Kidney (tissue), 13 donors: ENCODE measurements at regions not wholly inside any gene's neighbourhood (a gene's known extent, or its start where the extent isn't known, plus 50 kb on each side); places are given as distances from the start of the nearest gene placed in this dataset.

Source experiments
- DNase-seq, 5 donors: peaks; one replicate each; pipeline ENCODE4 v3.0.0-alpha.2; 2013 to 2020
- FAIRE-seq: peaks from 2 replicates; lab custom pipeline; 2012; peaks lifted over from hg19 to GRCh38; lab: Jason Lieb, UNC
- H3K27ac ChIP-seq, 2 donors: one replicate each; pipeline ENCODE4 v1.7.0; 2013; ENCODE audit warnings: low read depth in 2 of 2, low read length in 2 of 2, inconsistent platforms in 1 of 2
- H3K27me3 ChIP-seq: one replicate; pipeline ENCODE4 v1.7.1; 2013; ENCODE audit warnings: low read length, inconsistent platforms; ENCODE audit not compliant: control insufficient read depth, insufficient read depth
- H3K36me3 ChIP-seq, 3 donors: one replicate each; pipeline versions ENCODE4 v1.7.0 to v1.7.1; 2013; ENCODE audit warnings: low read length in 3 of 3, control low read depth in 1 of 3, inconsistent platforms in 1 of 3; ENCODE audit not compliant: insufficient read depth in 3 of 3, control insufficient read depth in 2 of 3
- H3K4me1 ChIP-seq, 3 donors: one replicate each; pipeline versions ENCODE4 v1.7.0 to v1.7.1; 2013; ENCODE audit warnings: low read length in 3 of 3, inconsistent platforms in 1 of 3, low read depth in 1 of 3; ENCODE audit not compliant: control insufficient read depth in 2 of 3, insufficient read depth in 2 of 3
- H3K4me3 ChIP-seq, 3 donors: one replicate each; pipeline versions ENCODE4 v1.7.0 to v1.8.1; 2013; ENCODE audit warnings: low read length in 3 of 3, control low read depth in 1 of 3, inconsistent platforms in 1 of 3
- H3K9ac ChIP-seq, 3 donors: one replicate each; pipeline versions ENCODE4 v1.7.0 to v1.7.1; 2013; ENCODE audit warnings: low read length in 3 of 3, control low read depth in 1 of 3, inconsistent platforms in 1 of 3
- H3K9me3 ChIP-seq, 3 donors: one replicate each; pipeline versions ENCODE4 v1.7.0 to v1.7.1; 2013; ENCODE audit warnings: low read length in 3 of 3, control low read depth in 1 of 3, inconsistent platforms in 1 of 3; ENCODE audit not compliant: control insufficient read depth in 2 of 3, insufficient read depth in 1 of 3
- CTCF ChIP-seq: IDR thresholded peaks from 3 replicates; pipeline ENCODE4 v1.5.1; 2012; ENCODE audit warnings: mild to moderate bottlenecking, moderate library complexity, borderline replicate concordance; ENCODE audit not compliant: insufficient read depth; ENCODE audit errors: extremely low read depth
- intact Hi-C: fragments of 100-400 bp; cut with DNase I; formaldehyde crosslinking; loops from one replicate; pipeline ENCODE4 v1.11.1; 2022
- donor health status: control.
- donor health status: control.
- donor health status: control.
- donor health status: control.
- donor health status: control.
- donor health status: DM: yes; HTN: yes; CAD: no.
- donor health status: Normal renal cell carcinoma (clear cell type).

DNA sequence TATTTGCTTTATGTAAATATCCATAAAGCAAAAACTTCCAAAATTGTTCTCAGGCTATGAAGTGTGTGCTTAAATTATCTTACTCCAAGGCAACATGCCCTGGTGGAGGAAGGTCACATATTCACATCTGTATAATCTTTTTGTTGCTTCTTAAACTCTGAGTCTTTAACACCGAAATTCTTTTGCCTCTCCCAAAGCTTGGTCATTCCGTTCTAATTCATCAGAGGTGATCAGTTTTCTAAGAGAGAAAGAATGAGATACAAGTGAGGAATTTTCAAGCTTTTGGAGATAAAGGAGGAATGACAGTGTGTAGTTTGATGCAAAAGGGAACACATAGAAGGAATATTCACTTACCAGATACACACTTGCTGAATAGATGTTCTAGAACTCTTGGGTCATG lies 561.7 kb downstream of the LTN1 start:
- intact Hi-C loops = no loop called here
- no peak overlapping the region for H3K4me3 ChIP-seq
- TF ChIP-seq CTCF = no peak
- FAIRE-seq = no peak
- H3K36me3 ChIP-seq = no peaks in the 10 kb centered on the region
- H3K9ac ChIP-seq = no peak overlapping the region
- no peak overlapping the region for H3K27ac ChIP-seq
- no peaks in the 10 kb centered on the region for H3K4me1 ChIP-seq
- peaks cover 0 to 2% (median 0%) of the 10 kb centered on the region in 3 donors for H3K9me3 ChIP-seq
- DNase-seq = no peak
- H3K27me3 ChIP-seq = no peaks in the 10 kb centered on the region

DNA sequence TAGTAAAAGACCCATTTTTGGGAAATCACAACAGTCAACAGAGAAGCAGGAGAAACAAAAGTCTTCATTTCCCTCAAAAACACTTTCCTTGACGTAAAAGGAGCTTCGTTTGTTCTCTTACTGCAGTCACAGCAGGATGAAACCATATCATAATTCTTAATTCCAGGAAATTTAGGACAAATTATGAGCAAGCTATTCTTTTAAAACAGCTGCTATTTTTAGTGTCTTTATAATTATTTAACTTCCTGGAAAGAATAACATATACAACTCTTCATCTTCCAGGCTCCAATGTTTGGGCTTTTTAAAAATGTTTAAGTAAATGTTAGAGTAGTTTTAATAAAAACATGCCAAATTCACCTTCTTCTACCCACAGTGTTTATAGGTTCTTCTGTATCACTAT lies 563.5 kb downstream of the LTN1 start:
- peaks cover 0 to 2% (median 0%) of the 10 kb centered on the region in 3 donors for H3K9me3 ChIP-seq
- H3K36me3 ChIP-seq = no peaks in the 10 kb centered on the region
- H3K4me1 ChIP-seq = no peaks in the 10 kb centered on the region
- DNase-seq (peak in 1 of 5 donors; percentile 58), FAIRE-seq (no peak)
- H3K27ac ChIP-seq = no peak overlapping the region
- no peak overlapping the region for H3K9ac ChIP-seq
- no peak overlapping the region for H3K4me3 ChIP-seq
- intact Hi-C loops = no loop called here
- no peaks in the 10 kb centered on the region for H3K27me3 ChIP-seq
- no peak for TF ChIP-seq CTCF

DNA sequence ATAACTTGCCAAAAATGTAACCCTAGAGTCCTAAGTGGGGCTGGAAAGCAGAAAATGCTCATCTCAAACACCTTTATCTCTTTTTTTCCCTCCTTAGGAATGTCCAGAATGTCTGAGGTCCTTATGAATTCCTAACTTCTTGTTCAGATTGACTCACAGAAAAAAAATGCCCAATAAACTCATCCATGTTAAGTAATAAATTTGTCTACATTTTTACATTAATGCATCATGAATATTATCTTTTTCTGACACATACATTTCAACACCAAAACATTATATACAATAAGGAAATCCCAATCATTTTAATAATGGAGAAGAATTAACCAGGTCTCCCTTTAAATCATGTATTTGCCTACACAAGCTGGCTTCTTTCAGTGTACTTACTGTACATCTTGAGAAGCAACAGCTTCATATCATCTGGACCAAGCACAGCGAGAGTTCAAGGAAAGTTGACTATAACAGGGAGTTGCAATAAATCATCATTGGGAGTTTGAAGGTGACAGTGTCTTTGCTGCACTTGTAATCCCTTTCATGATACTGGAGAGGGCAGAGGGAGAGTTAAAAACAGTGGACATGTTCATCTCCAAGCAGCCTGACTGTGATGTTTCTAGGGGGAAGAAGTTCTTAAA lies 565.2 kb downstream of the LTN1 start:
- Histone ChIP-seq H3K9ac (no peak overlapping the region), H3K4me3 (no peak overlapping the region), H3K27ac (no peak overlapping the region), H3K27me3 (no peaks in the 10 kb centered on the region), H3K36me3 (no peaks in the 10 kb centered on the region), H3K4me1 (no peaks in the 10 kb centered on the region), H3K9me3 (peaks cover 0 to 2% (median 0%) of the 10 kb centered on the region in 3 donors)
- DNase-seq (peak in 2 of 5 donors; percentile 45 to 72), FAIRE-seq (no peak)
- intact Hi-C loops = no loop called here
- TF ChIP-seq CTCF = no peak

- intact Hi-C loops = no loop called here
- no peak for DNase-seq
- FAIRE-seq = no peak
- Histone ChIP-seq H3K9ac (no peak overlapping the region), H3K4me3 (no peak overlapping the region), H3K27me3 (no peaks in the 10 kb centered on the region), H3K4me1 (no peaks in the 10 kb centered on the region), H3K36me3 (no peaks in the 10 kb centered on the region), H3K9me3 (peaks cover 0 to 2% (median 0%) of the 10 kb centered on the region in 3 donors), H3K27ac (no peak overlapping the region)
- TF ChIP-seq CTCF = no peak
Observed at GRCh38 chr21:28426545-28426944, 566.1 kb downstream of the LTN1 start.
